HCT116 (cell line): ENCODE measurements at regions not wholly inside any gene's neighbourhood (a gene's known extent, or its start where the extent isn't known, plus 50 kb on each side); places are given as distances from the start of the nearest gene placed in this dataset.

ENCODE experiments used
- ATAC-seq: fragments of 200-7000 bp; cut with Tn5 transposase; 2 replicates; pipeline ENCODE4 v1.9.1; 2020; ENCODE audit warnings: mild to moderate bottlenecking, moderate library complexity
- BruUV-seq: library from RNA; stranded (reverse); fragments of 400-500 nt; replicated peaks from 2 replicates; lab custom pipeline; 2021; lab: Mats Ljungman, UMichigan
- CTCF ChIA-PET: fragments of 300-600 bp; sonication (Branson Sonifier 250); formaldehyde crosslinking; loops from one replicate; lab custom pipeline; 2021; ENCODE audit warnings: antibody characterized with exemption; lab: Charles Lee
- POLR2A ChIA-PET: fragments of 300-600, 350-600 bp; sonication (Branson Sonifier 250); formaldehyde crosslinking; loops from one replicate; lab custom pipeline; 2021; ENCODE audit warnings: antibody characterized with exemption; lab: Charles Lee
- RAD21 ChIA-PET, 2 experiments: fragments of 300-600 bp; sonication (Branson Sonifier 250); formaldehyde crosslinking; loops; one replicate each; lab custom pipeline; 2023; ENCODE audit warnings: low total read pairs in 2 of 2; ENCODE audit not compliant: uncharacterized antibody in 2 of 2, unreplicated experiment in 2 of 2, low non-redundant PET in 1 of 2; lab: Charles Lee
- DNase-seq: peaks from one replicate; pipeline ENCODE4 v3.0.0-alpha.2; 2010; ENCODE audit warnings: low read depth, low spot score
- H2AFZ ChIP-seq: fragments of 200-600 bp; shearing (Covaris generic), sonication (generic); 2 replicates; pipeline ENCODE4 v1.6.1; 2017; ENCODE audit warnings: low read depth, mixed run types, mixed read lengths, antibody characterized with exemption, low read length; ENCODE audit not compliant: poor library complexity, severe bottlenecking
- H3K27ac ChIP-seq: 2 replicates; pipeline ENCODE4 v1.5.1; 2012; ENCODE audit warnings: low read depth, low read length
- H3K27me3 ChIP-seq: fragments of 200-600 bp; sonication (generic); 2 replicates; pipeline ENCODE4 v1.6.1; 2016; ENCODE audit warnings: mixed run types, low read length, mixed read lengths; ENCODE audit not compliant: insufficient read depth
- H3K36me3 ChIP-seq, 2 experiments: fragments of 200-500 bp in 1 of 2; fragments of 200-600 bp in 1 of 2; sonication (Bioruptor generic) in 1 of 2; sonication (generic) in 1 of 2; 2 replicates each; pipeline versions ENCODE4 v1.5.1 to v1.6.1; 2014 to 2016; ENCODE audit warnings: low read length in 2 of 2, inconsistent platforms in 1 of 2, mixed read lengths in 1 of 2, mixed run types in 1 of 2; ENCODE audit not compliant: insufficient read depth in 2 of 2, control insufficient read depth in 1 of 2
- H3K4me1 ChIP-seq, 2 experiments: fragments of 200-600 bp in 1 of 2; sonication (generic) in 1 of 2; 2 replicates each; pipeline versions ENCODE4 v1.5.1 to v1.6.1; 2012 to 2017; ENCODE audit warnings: low read length in 2 of 2, inconsistent platforms in 1 of 2, mild to moderate bottlenecking in 1 of 2, mixed read lengths in 1 of 2, mixed run types in 1 of 2, moderate library complexity in 1 of 2; ENCODE audit not compliant: insufficient read depth in 2 of 2, control insufficient read depth in 1 of 2
- H3K4me2 ChIP-seq: fragments of 200-600 bp; sonication (generic); 2 replicates; pipeline ENCODE4 v1.6.1; 2017; ENCODE audit warnings: mixed run types, low read length, mixed read lengths
- H3K4me3 ChIP-seq, 2 experiments: fragments of 200-600 bp in 1 of 2; sonication (generic) in 1 of 2; replicated peaks in 1 of 2; 2 replicates each; pipeline ENCODE4 v1.5.1; 2011 to 2016; ENCODE audit warnings: low read length in 2 of 2, control low read depth in 1 of 2, low read depth in 1 of 2, mild to moderate bottlenecking in 1 of 2, mixed read lengths in 1 of 2, mixed run types in 1 of 2
- H3K79me2 ChIP-seq: fragments of 200-600 bp; sonication (generic); 2 replicates; pipeline ENCODE4 v1.6.1; 2017; ENCODE audit warnings: mild to moderate bottlenecking, mixed run types, low read length, moderate library complexity, mixed read lengths; ENCODE audit not compliant: insufficient read depth
- H3K9ac ChIP-seq: fragments of 200-600 bp; sonication (generic); 2 replicates; pipeline ENCODE4 v1.6.1; 2016; ENCODE audit warnings: low read length, mixed read lengths
- H3K9me2 ChIP-seq: fragments of 200-600 bp; sonication (generic), shearing (Covaris generic); 2 replicates; pipeline ENCODE4 v1.6.1; 2017; ENCODE audit warnings: mixed run types, mild to moderate bottlenecking, moderate library complexity; ENCODE audit not compliant: insufficient read depth
- H3K9me3 ChIP-seq, 2 experiments: fragments of 200-500 bp in 1 of 2; fragments of 200-600 bp in 1 of 2; sonication (Bioruptor generic) in 1 of 2; sonication (generic) in 1 of 2; 2 replicates each; pipeline ENCODE4 v1.6.1; 2014 to 2017; ENCODE audit warnings: low read length in 2 of 2, mixed read lengths in 2 of 2, inconsistent platforms in 1 of 2, low read depth in 1 of 2, mild to moderate bottlenecking in 1 of 2, mixed run types in 1 of 2, moderate library complexity in 1 of 2; ENCODE audit not compliant: control insufficient read depth in 1 of 2, insufficient read depth in 1 of 2
- H4K20me1 ChIP-seq: fragments of 200-600 bp; sonication (generic), shearing (Covaris generic); 2 replicates; pipeline ENCODE4 v1.6.1; 2017; ENCODE audit warnings: mixed run types, mild to moderate bottlenecking, moderate library complexity; ENCODE audit not compliant: insufficient read depth
- CBX3 ChIP-seq: IDR thresholded peaks from 2 replicates; pipeline ENCODE4 v1.6.1; 2012; ENCODE audit warnings: low read depth
- EGR1 ChIP-seq: IDR thresholded peaks from 2 replicates; pipeline ENCODE4 v1.6.1; 2012; ENCODE audit warnings: low read depth
- EZH2 ChIP-seq: fragments of 200-600 bp; sonication (generic); IDR thresholded peaks from 2 replicates; pipeline ENCODE4 v1.6.1; 2017; ENCODE audit warnings: antibody characterized with exemption, mixed run types
- EZH2phosphoT487 ChIP-seq: fragments of 200-600 bp; IDR thresholded peaks from 2 replicates; pipeline ENCODE4 v1.6.1; 2018; ENCODE audit warnings: antibody characterized with exemption, borderline replicate concordance
- JUND ChIP-seq: IDR thresholded peaks from 2 replicates; pipeline ENCODE4 v1.6.1; 2012
- POLR2A ChIP-seq: IDR thresholded peaks from 2 replicates; pipeline ENCODE4 v1.7.0; 2011; ENCODE audit warnings: borderline replicate concordance; ENCODE audit not compliant: insufficient read depth, insufficient read length; ENCODE audit errors: extremely low read depth
- POLR2AphosphoS5 ChIP-seq: IDR thresholded peaks from 2 replicates; pipeline ENCODE4 v1.6.1; 2011; ENCODE audit warnings: mild to moderate bottlenecking, low read depth, low read length, moderate library complexity
- SIN3A ChIP-seq: IDR thresholded peaks from 2 replicates; pipeline ENCODE4 v1.6.1; 2012; ENCODE audit warnings: low read depth
- SP1 ChIP-seq: IDR thresholded peaks from 2 replicates; pipeline ENCODE4 v1.6.1; 2012; ENCODE audit warnings: low read depth
- SRF ChIP-seq: IDR thresholded peaks from 2 replicates; pipeline ENCODE4 v1.6.1; 2012; ENCODE audit warnings: low read depth
- TCF7L2 ChIP-seq: IDR thresholded peaks from 2 replicates; pipeline ENCODE4 v1.7.0; 2011; ENCODE audit warnings: borderline replicate concordance, inconsistent platforms; ENCODE audit not compliant: insufficient read depth, insufficient read length; ENCODE audit errors: extremely low read depth
- intact Hi-C: fragments of 100-400 bp; cut with micrococcal nuclease; formaldehyde crosslinking; loops from 2 replicates; pipeline ENCODE4 v1.10.0; 2022
- TF ChIP-seq, protein P1 (sequence below): IDR thresholded peaks from 2 replicates; pipeline ENCODE4 v1.6.1; 2012; ENCODE audit warnings: low read depth
- TF ChIP-seq, protein P2 (sequence below): IDR thresholded peaks from 2 replicates; pipeline ENCODE4 v1.6.1; 2011; ENCODE audit warnings: mild to moderate bottlenecking, low read length, moderate library complexity; ENCODE audit not compliant: insufficient replicate concordance; ENCODE audit errors: extremely low read depth
- TF ChIP-seq, protein P3 (sequence below): IDR thresholded peaks from 2 replicates; pipeline ENCODE4 v1.6.1; 2012

DNA sequence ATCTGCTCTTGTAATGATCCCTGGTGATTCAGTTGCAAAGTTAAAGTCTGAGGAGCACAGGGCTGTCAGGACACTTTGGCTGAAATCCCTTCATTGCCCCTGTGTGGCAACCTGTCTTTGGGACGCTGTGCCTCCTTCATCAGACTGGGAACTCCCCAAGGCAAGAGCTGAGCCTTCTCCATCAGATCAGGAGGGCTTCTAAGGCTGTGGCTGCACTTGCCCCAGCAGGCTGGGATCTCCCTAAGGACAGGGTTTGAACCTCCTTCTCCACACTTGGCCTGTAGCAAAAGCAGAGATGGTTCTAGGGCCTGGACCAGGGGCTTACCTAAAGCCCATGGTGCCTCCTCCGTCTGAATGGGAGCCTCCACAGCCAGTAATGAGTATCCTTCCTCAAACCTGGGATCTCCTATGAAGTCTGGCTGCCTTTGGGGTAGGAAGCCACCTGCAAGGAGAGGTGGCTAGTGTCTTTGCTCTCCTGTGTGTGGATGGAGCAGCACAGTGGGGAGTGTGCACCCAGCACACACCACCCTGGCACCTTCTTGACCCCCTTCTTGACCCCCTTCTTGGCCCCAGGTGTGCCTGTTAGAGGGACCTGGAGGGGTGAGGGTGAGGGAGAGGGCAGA lies 79.0 kb upstream of the NKD1 start:
- no peak for DNase-seq
- no peak overlapping the region for H3K9ac ChIP-seq
- no peak overlapping the region for H3K27ac ChIP-seq
- CTCF ChIA-PET = no interaction called here
- no TSS peak for BruUV-seq
- POLR2A ChIA-PET = no interaction called here
- TF ChIP-seq POLR2A (no peak), JUND (no peak), SIN3A (no peak), POLR2AphosphoS5 (no peak), SRF (no peak), EZH2phosphoT487 (no peak), EGR1 (no peak), TCF7L2 (no peak), CBX3 (no peak), SP1 (no peak), EZH2 (no peak)
- TF ChIP-seq, protein P1, sequence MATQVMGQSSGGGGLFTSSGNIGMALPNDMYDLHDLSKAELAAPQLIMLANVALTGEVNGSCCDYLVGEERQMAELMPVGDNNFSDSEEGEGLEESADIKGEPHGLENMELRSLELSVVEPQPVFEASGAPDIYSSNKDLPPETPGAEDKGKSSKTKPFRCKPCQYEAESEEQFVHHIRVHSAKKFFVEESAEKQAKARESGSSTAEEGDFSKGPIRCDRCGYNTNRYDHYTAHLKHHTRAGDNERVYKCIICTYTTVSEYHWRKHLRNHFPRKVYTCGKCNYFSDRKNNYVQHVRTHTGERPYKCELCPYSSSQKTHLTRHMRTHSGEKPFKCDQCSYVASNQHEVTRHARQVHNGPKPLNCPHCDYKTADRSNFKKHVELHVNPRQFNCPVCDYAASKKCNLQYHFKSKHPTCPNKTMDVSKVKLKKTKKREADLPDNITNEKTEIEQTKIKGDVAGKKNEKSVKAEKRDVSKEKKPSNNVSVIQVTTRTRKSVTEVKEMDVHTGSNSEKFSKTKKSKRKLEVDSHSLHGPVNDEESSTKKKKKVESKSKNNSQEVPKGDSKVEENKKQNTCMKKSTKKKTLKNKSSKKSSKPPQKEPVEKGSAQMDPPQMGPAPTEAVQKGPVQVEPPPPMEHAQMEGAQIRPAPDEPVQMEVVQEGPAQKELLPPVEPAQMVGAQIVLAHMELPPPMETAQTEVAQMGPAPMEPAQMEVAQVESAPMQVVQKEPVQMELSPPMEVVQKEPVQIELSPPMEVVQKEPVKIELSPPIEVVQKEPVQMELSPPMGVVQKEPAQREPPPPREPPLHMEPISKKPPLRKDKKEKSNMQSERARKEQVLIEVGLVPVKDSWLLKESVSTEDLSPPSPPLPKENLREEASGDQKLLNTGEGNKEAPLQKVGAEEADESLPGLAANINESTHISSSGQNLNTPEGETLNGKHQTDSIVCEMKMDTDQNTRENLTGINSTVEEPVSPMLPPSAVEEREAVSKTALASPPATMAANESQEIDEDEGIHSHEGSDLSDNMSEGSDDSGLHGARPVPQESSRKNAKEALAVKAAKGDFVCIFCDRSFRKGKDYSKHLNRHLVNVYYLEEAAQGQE = no peak
- TF ChIP-seq, protein P2, sequence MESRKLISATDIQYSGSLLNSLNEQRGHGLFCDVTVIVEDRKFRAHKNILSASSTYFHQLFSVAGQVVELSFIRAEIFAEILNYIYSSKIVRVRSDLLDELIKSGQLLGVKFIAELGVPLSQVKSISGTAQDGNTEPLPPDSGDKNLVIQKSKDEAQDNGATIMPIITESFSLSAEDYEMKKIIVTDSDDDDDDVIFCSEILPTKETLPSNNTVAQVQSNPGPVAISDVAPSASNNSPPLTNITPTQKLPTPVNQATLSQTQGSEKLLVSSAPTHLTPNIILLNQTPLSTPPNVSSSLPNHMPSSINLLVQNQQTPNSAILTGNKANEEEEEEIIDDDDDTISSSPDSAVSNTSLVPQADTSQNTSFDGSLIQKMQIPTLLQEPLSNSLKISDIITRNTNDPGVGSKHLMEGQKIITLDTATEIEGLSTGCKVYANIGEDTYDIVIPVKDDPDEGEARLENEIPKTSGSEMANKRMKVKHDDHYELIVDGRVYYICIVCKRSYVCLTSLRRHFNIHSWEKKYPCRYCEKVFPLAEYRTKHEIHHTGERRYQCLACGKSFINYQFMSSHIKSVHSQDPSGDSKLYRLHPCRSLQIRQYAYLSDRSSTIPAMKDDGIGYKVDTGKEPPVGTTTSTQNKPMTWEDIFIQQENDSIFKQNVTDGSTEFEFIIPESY = no peak
- TF ChIP-seq, protein P3, sequence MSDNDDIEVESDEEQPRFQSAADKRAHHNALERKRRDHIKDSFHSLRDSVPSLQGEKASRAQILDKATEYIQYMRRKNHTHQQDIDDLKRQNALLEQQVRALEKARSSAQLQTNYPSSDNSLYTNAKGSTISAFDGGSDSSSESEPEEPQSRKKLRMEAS = no peak
- H3K4me2 ChIP-seq = no peak overlapping the region
- RAD21 ChIA-PET = no interaction called here
- no peak overlapping the region for H3K4me3 ChIP-seq
- no peaks in the 10 kb centered on the region for H3K9me3 ChIP-seq
- H3K9me2 ChIP-seq = no peaks in the 10 kb centered on the region
- peaks cover 10% of the 10 kb centered on the region; the same call in 1 of the 2 replicates for H3K27me3 ChIP-seq
- H3K79me2 ChIP-seq = no peaks in the 10 kb centered on the region
- H3K4me1 ChIP-seq = peaks cover 24 to 31% of the 10 kb centered on the region in 2 experiments; a peak in 3 of 4 replicates
- ATAC-seq = no peak
- H3K36me3 ChIP-seq = no peaks in the 10 kb centered on the region
- H4K20me1 ChIP-seq = no peaks in the 10 kb centered on the region
- intact Hi-C loops = no loop called here
- H2AFZ ChIP-seq = no peak overlapping the region
